ENCODE measurements at regions not wholly inside any gene's neighbourhood (a gene's known extent, or its start where the extent isn't known, plus 50 kb on each side); places are given as distances from the start of the nearest gene placed in this dataset.

GRCh38 chr5:98433022-98433421 is 340.4 kb upstream of the RGMB start:
- Histone ChIP-seq H3K36me3 (no peaks in the 10 kb centered on the region), H3K27me3 (ENCODE audit: insufficient read depth, low read depth, severe bottlenecking) (no peaks in the 10 kb centered on the region), H3K9me3 (ENCODE audit: severe bottlenecking) (no peaks in the 10 kb centered on the region), H3K4me3 (ENCODE audit: low read depth, low read length) (no peak overlapping the region), H3K27ac (no peak overlapping the region)
- no peak for TF ChIP-seq CTCF (IDR thresholded peaks at IDR 0.05; ENCODE audit: low read depth, low read length)
- no peak for DNase-seq

- H3K36me3 ChIP-seq = no peaks in the 10 kb centered on the region
- H3K4me3 ChIP-seq (ENCODE audit: low read depth, low read length) = no peak overlapping the region
- no peak for TF ChIP-seq CTCF (IDR thresholded peaks at IDR 0.05; ENCODE audit: low read depth, low read length)
- no peak for DNase-seq
- H3K9me3 ChIP-seq (ENCODE audit: severe bottlenecking) = peaks cover 2% of the 10 kb centered on the region
- no peaks in the 10 kb centered on the region for H3K27me3 ChIP-seq (ENCODE audit: insufficient read depth, low read depth, severe bottlenecking)
- no peak overlapping the region for H3K27ac ChIP-seq
Measured at GRCh38 chr5:98433673-98434072, 339.8 kb upstream of the RGMB start.

- Histone ChIP-seq H3K4me3 (ENCODE audit: low read depth, low read length) (no peak overlapping the region), H3K9me3 (ENCODE audit: severe bottlenecking) (peaks cover 3% of the 10 kb centered on the region)
- TF ChIP-seq CTCF (IDR thresholded peaks at IDR 0.05; ENCODE audit: low read depth, low read length) = no peak
Measured at GRCh38 chr5:98436667-98437066, 336.8 kb upstream of the RGMB start.

GRCh38 chr5:98442448-98442847 is 331.0 kb upstream of the RGMB start:
- peaks cover 3% of the 10 kb centered on the region for H3K9me3 ChIP-seq (ENCODE audit: severe bottlenecking)
- no peak for DNase-seq
- no peaks in the 10 kb centered on the region for H3K27me3 ChIP-seq (ENCODE audit: insufficient read depth, low read depth, severe bottlenecking)
- no peaks in the 10 kb centered on the region for H3K36me3 ChIP-seq
- no peak overlapping the region for H3K27ac ChIP-seq
- no peak for TF ChIP-seq CTCF (IDR thresholded peaks at IDR 0.05; ENCODE audit: low read depth, low read length)
- H3K4me3 ChIP-seq (ENCODE audit: low read depth, low read length) = no peak overlapping the region

More at GRCh38 chr5:98436667-98437066, 336.8 kb upstream of the RGMB start:
- DNase-seq = no peak
- Histone ChIP-seq H3K36me3 (no peaks in the 10 kb centered on the region), H3K27me3 (ENCODE audit: insufficient read depth, low read depth, severe bottlenecking) (no peaks in the 10 kb centered on the region), H3K27ac (no peak overlapping the region)

- Histone ChIP-seq H3K27ac (no peak overlapping the region), H3K4me3 (ENCODE audit: low read depth, low read length) (no peak overlapping the region), H3K36me3 (no peaks in the 10 kb centered on the region), H3K27me3 (ENCODE audit: insufficient read depth, low read depth, severe bottlenecking) (no peaks in the 10 kb centered on the region), H3K9me3 (ENCODE audit: severe bottlenecking) (no peaks in the 10 kb centered on the region)
- TF ChIP-seq CTCF (IDR thresholded peaks at IDR 0.05; ENCODE audit: low read depth, low read length) = no peak
- no peak for DNase-seq
Measured at GRCh38 chr5:98443881-98444280, 329.6 kb upstream of the RGMB start.

- no peaks in the 10 kb centered on the region for H3K36me3 ChIP-seq
- no peak overlapping the region for H3K27ac ChIP-seq
- no peaks in the 10 kb centered on the region for H3K27me3 ChIP-seq (ENCODE audit: insufficient read depth, low read depth, severe bottlenecking)
- TF ChIP-seq CTCF (IDR thresholded peaks at IDR 0.05; ENCODE audit: low read depth, low read length) = no peak
- DNase-seq = no peak
- no peaks in the 10 kb centered on the region for H3K9me3 ChIP-seq (ENCODE audit: severe bottlenecking)
- H3K4me3 ChIP-seq (ENCODE audit: low read depth, low read length) = no peak overlapping the region
Measured at GRCh38 chr5:98453296-98453695, 320.2 kb upstream of the RGMB start.
